ENCODE measurements at regions not wholly inside any gene's neighbourhood (a gene's known extent, or its start where the extent isn't known, plus 50 kb on each side); places are given as distances from the start of the nearest gene placed in this dataset.

GRCh38 chr2:235365743-235366142, 128.1 kb upstream of the AGAP1 start:
- Histone ChIP-seq H3K9me3 (no peaks in the 10 kb centered on the region), H3K27ac (no peak overlapping the region), H3K4me3 (no peak overlapping the region), H3K4me1 (no peaks in the 10 kb centered on the region), H3K36me3 (no peaks in the 10 kb centered on the region), H3K27me3 (no peaks in the 10 kb centered on the region)
- 66% methylated on average over 4 of the region's 4 CpGs; no CpG with 5 or more reads in 1 of the 2 donors for WGBS, 2 donors (ENCODE audit: low coverage in 1 of 2)
- TF ChIP-seq POLR2A (IDR thresholded peaks at IDR 0.05): no peak
- TF ChIP-seq, protein P1, sequence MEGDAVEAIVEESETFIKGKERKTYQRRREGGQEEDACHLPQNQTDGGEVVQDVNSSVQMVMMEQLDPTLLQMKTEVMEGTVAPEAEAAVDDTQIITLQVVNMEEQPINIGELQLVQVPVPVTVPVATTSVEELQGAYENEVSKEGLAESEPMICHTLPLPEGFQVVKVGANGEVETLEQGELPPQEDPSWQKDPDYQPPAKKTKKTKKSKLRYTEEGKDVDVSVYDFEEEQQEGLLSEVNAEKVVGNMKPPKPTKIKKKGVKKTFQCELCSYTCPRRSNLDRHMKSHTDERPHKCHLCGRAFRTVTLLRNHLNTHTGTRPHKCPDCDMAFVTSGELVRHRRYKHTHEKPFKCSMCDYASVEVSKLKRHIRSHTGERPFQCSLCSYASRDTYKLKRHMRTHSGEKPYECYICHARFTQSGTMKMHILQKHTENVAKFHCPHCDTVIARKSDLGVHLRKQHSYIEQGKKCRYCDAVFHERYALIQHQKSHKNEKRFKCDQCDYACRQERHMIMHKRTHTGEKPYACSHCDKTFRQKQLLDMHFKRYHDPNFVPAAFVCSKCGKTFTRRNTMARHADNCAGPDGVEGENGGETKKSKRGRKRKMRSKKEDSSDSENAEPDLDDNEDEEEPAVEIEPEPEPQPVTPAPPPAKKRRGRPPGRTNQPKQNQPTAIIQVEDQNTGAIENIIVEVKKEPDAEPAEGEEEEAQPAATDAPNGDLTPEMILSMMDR (IDR thresholded peaks at IDR 0.05): no peak
- no peak for TF ChIP-seq EP300 (IDR thresholded peaks at IDR 0.05; ENCODE audit: low read depth)
- no peak for TF ChIP-seq POLR2AphosphoS5 (IDR thresholded peaks at IDR 0.05)
- intact Hi-C loops (cut with DNase I; ENCODE audit: low total_unique reads) (no loop called here), in situ Hi-C loops (cut with MboI; ENCODE audit: low pct_ligation_motif_present in 1 of 4, low pct_unique_long_range_greater_than_20kb in 1 of 4, low sequenced_read_pairs in 3 of 4) (no loop called here)
- DNase-seq: no peak

GRCh38 chr2:235366390-235366789, 127.5 kb upstream of the AGAP1 start:
- 75% methylated on average over 6 of the region's 6 CpGs; no CpG with 5 or more reads in 1 of the 2 donors for WGBS, 2 donors (ENCODE audit: low coverage in 1 of 2)
- Histone ChIP-seq H3K27me3 (no peaks in the 10 kb centered on the region), H3K36me3 (no peaks in the 10 kb centered on the region), H3K4me1 (no peaks in the 10 kb centered on the region), H3K9me3 (no peaks in the 10 kb centered on the region), H3K4me3 (no peak overlapping the region), H3K27ac (no peak overlapping the region)
- in situ Hi-C loops (cut with MboI; ENCODE audit: low pct_ligation_motif_present in 1 of 4, low pct_unique_long_range_greater_than_20kb in 1 of 4, low sequenced_read_pairs in 3 of 4): no loop called here
- intact Hi-C loops (cut with DNase I; ENCODE audit: low total_unique reads): no loop called here
- TF ChIP-seq, protein P1 (IDR thresholded peaks at IDR 0.05): no peak
- TF ChIP-seq EP300 (IDR thresholded peaks at IDR 0.05; ENCODE audit: low read depth) (no peak), POLR2A (IDR thresholded peaks at IDR 0.05) (no peak), POLR2AphosphoS5 (IDR thresholded peaks at IDR 0.05) (no peak)
- no peak for DNase-seq

- no peak for TF ChIP-seq EP300 (IDR thresholded peaks at IDR 0.05; ENCODE audit: low read depth)
- no peak for TF ChIP-seq POLR2A (IDR thresholded peaks at IDR 0.05)
- TF ChIP-seq, protein P1 (IDR thresholded peaks at IDR 0.05): no peak
- no peak for TF ChIP-seq POLR2AphosphoS5 (IDR thresholded peaks at IDR 0.05)
- 73 to 85% methylated on average over 4 to 8 of the region's 8 CpGs for WGBS, 2 donors (ENCODE audit: low coverage in 1 of 2)
- in situ Hi-C loops (cut with MboI; ENCODE audit: low pct_ligation_motif_present in 1 of 4, low pct_unique_long_range_greater_than_20kb in 1 of 4, low sequenced_read_pairs in 3 of 4) (no loop called here), intact Hi-C loops (cut with DNase I; ENCODE audit: low total_unique reads) (no loop called here)
- no peaks in the 10 kb centered on the region for H3K4me1 ChIP-seq
- no peak overlapping the region for H3K4me3 ChIP-seq
- H3K9me3 ChIP-seq: no peaks in the 10 kb centered on the region
- H3K36me3 ChIP-seq: no peaks in the 10 kb centered on the region
- DNase-seq: no peak
- no peaks in the 10 kb centered on the region for H3K27me3 ChIP-seq
- no peak overlapping the region for H3K27ac ChIP-seq
These were observed 127.0 kb upstream of the AGAP1 start for GRCh38 chr2:235366807-235367206.

- DNase-seq: no peak
- no peaks in the 10 kb centered on the region for H3K36me3 ChIP-seq
- H3K27me3 ChIP-seq: no peaks in the 10 kb centered on the region
- H3K9me3 ChIP-seq: no peaks in the 10 kb centered on the region
- in situ Hi-C loops (cut with MboI; ENCODE audit: low pct_ligation_motif_present in 1 of 4, low pct_unique_long_range_greater_than_20kb in 1 of 4, low sequenced_read_pairs in 3 of 4) (no loop called here), intact Hi-C loops (cut with DNase I; ENCODE audit: low total_unique reads) (no loop called here)
- no peak overlapping the region for H3K27ac ChIP-seq
- H3K4me3 ChIP-seq: no peak overlapping the region
- 76 to 78% methylated on average over 5 of the region's 5 CpGs for WGBS, 2 donors (ENCODE audit: low coverage in 1 of 2)
- TF ChIP-seq, protein P1 (IDR thresholded peaks at IDR 0.05): no peak
- TF ChIP-seq EP300 (IDR thresholded peaks at IDR 0.05; ENCODE audit: low read depth) (no peak), POLR2AphosphoS5 (IDR thresholded peaks at IDR 0.05) (no peak), POLR2A (IDR thresholded peaks at IDR 0.05) (no peak)
- H3K4me1 ChIP-seq: no peaks in the 10 kb centered on the region
These were observed 122.8 kb upstream of the AGAP1 start for GRCh38 chr2:235371018-235371417.
